ENCODE measurements at regions not wholly inside any gene's neighbourhood (a gene's known extent, or its start where the extent isn't known, plus 50 kb on each side); places are given as distances from the start of the nearest gene placed in this dataset.

DNA sequence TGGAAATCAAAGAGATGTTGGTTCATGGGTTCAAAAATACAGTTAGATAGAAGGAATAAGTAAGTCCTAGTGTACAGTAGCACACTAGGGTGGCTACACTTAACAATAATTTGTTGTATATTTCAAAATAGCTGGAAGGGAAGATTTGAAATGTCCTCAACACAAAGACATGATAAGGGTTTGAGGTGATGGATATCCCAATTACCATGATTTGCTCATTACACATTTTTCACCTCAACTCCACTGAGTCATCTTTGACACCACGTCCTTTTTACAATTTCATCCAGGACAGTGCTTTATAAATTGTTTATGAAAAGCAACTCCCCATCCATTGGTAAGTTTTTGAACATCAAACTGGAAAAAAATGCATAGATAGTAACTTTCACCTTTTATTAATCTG is 208.3 kb downstream of the ZC3H11B start:
- Mint-ChIP-seq H3K36me3 (ENCODE audit: low read depth) (no peaks in the 10 kb centered on the region), H3K27me3 (ENCODE audit: low read depth) (peaks cover 13% of the 10 kb centered on the region), H3K9me3 (no peaks in the 10 kb centered on the region), H3K27ac (no peak overlapping the region), H3K4me3 (no peak overlapping the region), H3K4me1 (ENCODE audit: low read depth) (no peaks in the 10 kb centered on the region)
- no peak for DNase-seq (ENCODE audit: low spot score)

DNA sequence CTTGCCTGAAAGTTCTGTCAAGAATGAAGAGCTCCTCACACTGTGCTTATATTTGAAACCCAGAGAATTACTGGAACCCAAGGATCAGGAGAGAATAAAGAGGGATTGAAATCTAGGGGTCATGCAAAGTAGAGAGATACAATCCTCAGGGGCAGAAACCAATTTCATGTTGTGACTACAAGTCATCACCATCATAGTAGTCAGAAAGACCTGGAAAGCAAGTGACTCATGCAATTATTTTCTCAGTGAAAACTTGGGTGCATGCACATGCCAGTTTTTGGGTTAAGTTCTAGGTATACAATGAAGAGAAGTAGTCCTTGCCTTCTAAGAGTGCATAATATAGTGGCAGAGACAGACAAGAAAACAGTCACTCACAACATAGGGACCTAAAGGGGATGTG is 210.0 kb downstream of the ZC3H11B start:
- Mint-ChIP-seq H3K4me1 (ENCODE audit: low read depth) (no peaks in the 10 kb centered on the region), H3K36me3 (ENCODE audit: low read depth) (no peaks in the 10 kb centered on the region), H3K27me3 (ENCODE audit: low read depth) (peaks cover 11% of the 10 kb centered on the region), H3K9me3 (peaks cover 2% of the 10 kb centered on the region), H3K4me3 (no peak overlapping the region), H3K27ac (no peak overlapping the region)
- DNase-seq (ENCODE audit: low spot score) = no peak

DNA sequence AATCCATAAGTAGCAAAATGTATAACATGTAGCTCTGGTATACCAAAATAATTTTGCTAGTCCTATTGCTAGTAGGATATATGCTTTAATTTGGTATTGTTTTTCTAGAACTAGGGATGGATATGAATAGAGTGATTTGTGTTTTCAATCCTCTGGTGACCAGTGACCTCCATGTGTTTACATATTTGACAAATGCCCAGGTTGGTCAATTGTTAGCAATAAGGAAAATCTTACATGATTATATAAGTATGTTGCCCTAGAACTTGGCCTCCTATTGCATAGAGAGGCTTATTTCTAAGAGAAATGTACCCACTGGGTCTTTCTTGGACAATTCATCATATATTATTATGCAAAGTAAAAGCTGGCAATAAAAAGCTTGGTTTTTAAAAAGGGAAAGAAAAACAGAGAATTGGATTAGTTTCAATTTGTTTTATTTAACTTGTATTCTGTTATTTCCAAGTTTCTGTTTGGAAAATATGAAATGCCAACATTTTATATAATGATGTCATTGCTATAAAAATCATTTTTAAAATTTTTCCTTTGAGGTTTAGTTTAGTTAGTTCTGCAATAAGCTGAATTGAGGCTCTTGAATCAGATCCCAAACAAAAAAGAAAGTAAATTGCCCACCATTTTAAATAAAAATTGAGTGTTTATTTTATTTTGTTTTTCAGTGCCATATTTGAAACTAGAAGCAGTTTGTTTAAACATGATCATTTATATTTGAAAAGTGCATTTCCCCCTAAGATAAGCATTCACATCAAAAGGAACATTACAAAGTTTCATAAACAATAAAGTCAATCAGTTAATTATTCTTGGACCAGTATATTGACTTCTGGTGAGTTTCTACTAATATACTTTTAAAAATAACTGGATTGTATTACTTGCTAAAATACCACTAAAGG is 210.9 kb downstream of the ZC3H11B start:
- H3K36me3 Mint-ChIP-seq (ENCODE audit: low read depth) = no peaks in the 10 kb centered on the region
- peaks cover 12% of the 10 kb centered on the region for H3K9me3 Mint-ChIP-seq
- no peaks in the 10 kb centered on the region for H3K4me1 Mint-ChIP-seq (ENCODE audit: low read depth)
- no peak overlapping the region for H3K27ac Mint-ChIP-seq
- no peak for DNase-seq (ENCODE audit: low spot score)
- H3K4me3 Mint-ChIP-seq = no peak overlapping the region
- peaks cover 11% of the 10 kb centered on the region for H3K27me3 Mint-ChIP-seq (ENCODE audit: low read depth)

DNA sequence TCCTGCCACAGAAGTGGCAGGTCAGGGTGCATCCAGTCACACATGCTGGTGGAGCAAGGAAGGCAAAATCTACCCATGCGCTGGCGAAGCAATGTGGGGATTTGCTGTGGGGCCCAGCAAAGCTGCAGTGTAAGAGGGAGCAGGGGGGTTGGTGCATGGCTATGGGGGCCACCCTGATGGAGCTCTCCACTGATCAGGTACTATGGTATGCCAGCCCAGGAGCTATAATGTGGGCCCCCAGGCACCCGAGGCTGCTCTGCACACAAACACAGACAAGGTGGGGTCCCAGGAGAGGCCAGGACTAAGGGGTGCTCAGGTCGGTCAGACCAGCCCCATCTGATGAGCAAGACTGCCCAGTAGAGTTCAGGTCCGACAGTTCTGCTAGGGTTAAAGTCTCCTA is 213.5 kb downstream of the ZC3H11B start:
- peaks cover 22% of the 10 kb centered on the region for H3K9me3 Mint-ChIP-seq
- no peak overlapping the region for H3K4me3 Mint-ChIP-seq
- no peaks in the 10 kb centered on the region for H3K4me1 Mint-ChIP-seq (ENCODE audit: low read depth)
- H3K36me3 Mint-ChIP-seq (ENCODE audit: low read depth) = no peaks in the 10 kb centered on the region
- H3K27me3 Mint-ChIP-seq (ENCODE audit: low read depth) = peaks cover 10% of the 10 kb centered on the region
- H3K27ac Mint-ChIP-seq = no peak overlapping the region
- DNase-seq (ENCODE audit: low spot score) = no peak

DNA sequence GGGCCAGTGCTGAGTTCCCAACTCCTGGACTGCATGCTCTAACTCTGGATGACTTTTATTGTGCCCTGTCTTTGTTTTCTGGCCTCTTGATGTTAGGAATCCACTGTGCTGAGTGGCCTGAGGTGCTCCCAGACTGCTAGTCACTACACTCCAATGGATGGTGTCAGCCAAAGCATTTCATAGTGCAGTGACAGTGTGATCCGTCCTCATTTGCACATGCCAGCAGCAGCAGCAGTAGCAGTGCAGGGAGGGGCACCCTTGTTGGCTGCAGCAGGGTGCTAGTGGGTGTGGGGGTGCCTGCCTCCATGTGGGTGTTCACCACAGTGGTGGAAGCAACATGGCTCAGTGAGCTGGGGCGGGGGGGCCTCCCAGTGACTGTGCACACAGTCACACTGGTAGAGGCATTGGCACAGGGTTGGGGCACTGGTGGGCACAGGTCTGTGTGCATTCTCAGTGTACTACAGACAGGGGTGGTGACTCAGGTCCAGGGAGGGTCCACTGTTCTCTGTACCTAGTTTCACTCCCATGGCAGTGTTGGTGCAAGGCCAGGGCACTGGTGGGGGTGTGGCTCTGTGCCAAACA is 214.0 kb downstream of the ZC3H11B start:
- Mint-ChIP-seq H3K4me1 (ENCODE audit: low read depth) (no peaks in the 10 kb centered on the region), H3K4me3 (no peak overlapping the region), H3K27ac (no peak overlapping the region), H3K36me3 (ENCODE audit: low read depth) (no peaks in the 10 kb centered on the region), H3K9me3 (peaks cover 22% of the 10 kb centered on the region), H3K27me3 (ENCODE audit: low read depth) (peaks cover 12% of the 10 kb centered on the region)
- DNase-seq (ENCODE audit: low spot score) = no peak

DNA sequence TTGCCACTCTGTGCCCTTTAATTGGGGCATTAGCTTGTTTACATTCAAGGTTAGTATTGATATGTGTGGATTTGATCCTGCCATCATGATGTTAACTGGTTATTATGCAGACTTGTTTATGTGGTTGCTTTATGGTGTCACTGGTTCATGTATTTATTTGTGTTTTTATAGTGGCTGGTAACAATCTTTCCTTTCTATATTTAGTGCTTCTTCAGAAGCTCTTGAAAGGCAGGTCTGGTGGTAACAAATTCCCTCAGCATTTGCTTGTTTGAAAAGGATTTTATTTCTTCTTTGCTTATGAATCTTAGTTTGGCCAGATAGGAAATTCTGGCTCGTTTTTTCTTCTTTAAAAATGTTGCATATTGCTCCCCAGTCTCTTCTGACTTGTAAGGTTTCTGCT is 215.4 kb downstream of the ZC3H11B start:
- Mint-ChIP-seq H3K27me3 (ENCODE audit: low read depth) (peaks cover 4% of the 10 kb centered on the region), H3K4me1 (ENCODE audit: low read depth) (no peaks in the 10 kb centered on the region), H3K4me3 (no peak overlapping the region), H3K27ac (no peak overlapping the region), H3K9me3 (peaks cover 22% of the 10 kb centered on the region), H3K36me3 (ENCODE audit: low read depth) (no peaks in the 10 kb centered on the region)
- no peak for DNase-seq (ENCODE audit: low spot score)

DNA sequence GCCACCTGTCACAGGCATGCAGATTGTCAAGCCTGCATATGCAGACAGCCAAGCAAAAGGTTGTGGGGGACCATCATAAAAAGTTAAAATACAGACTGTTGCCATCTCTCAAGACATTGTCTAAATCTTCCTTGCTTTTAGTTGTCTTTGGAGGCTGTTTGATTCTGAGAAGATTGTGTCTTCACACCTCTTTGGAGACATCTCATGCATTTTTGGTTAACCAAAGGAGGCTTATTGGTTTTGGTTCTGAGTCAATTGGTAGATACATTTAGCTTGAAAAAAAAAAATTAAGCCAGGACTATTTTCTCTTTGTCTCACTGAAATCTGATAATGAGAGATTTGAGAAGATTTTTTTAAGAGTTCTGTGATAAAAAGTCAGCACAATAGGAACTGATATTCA is 217.6 kb downstream of the LYPLAL1 start:
- H3K4me1 Mint-ChIP-seq (ENCODE audit: low read depth) = peaks cover 2% of the 10 kb centered on the region
- peaks cover 3% of the 10 kb centered on the region for H3K9me3 Mint-ChIP-seq
- DNase-seq (ENCODE audit: low spot score) = no peak
- peaks cover 27% of the 10 kb centered on the region for H3K27me3 Mint-ChIP-seq (ENCODE audit: low read depth)
- no peaks in the 10 kb centered on the region for H3K36me3 Mint-ChIP-seq (ENCODE audit: low read depth)
- no peak overlapping the region for H3K27ac Mint-ChIP-seq
- H3K4me3 Mint-ChIP-seq = no peak overlapping the region

DNA sequence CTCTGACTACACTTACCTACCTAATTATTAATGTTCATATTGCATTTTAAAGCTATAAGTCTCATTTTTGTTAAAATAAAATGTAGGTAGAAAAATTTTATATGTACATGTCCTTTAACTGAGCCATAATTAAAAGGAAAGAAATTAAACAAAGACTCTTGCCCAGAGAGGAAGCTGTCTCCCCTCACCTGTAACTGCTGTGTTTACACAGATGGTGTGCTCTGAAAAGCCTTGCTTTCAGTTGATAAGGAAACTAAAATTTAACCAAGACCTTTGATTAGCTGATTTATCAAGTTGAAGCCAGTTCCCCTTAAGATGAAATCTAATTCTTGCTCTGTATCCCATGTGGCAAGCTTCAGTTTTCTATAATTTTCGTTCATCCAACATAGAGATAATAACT is 213.5 kb downstream of the LYPLAL1 start:
- no peaks in the 10 kb centered on the region for H3K9me3 Mint-ChIP-seq
- H3K4me1 Mint-ChIP-seq (ENCODE audit: low read depth) = peaks cover 2% of the 10 kb centered on the region
- H3K27ac Mint-ChIP-seq = no peak overlapping the region
- no peaks in the 10 kb centered on the region for H3K36me3 Mint-ChIP-seq (ENCODE audit: low read depth)
- H3K4me3 Mint-ChIP-seq = no peak overlapping the region
- no peak for DNase-seq (ENCODE audit: low spot score)
- H3K27me3 Mint-ChIP-seq (ENCODE audit: low read depth) = peaks cover 24% of the 10 kb centered on the region

DNA sequence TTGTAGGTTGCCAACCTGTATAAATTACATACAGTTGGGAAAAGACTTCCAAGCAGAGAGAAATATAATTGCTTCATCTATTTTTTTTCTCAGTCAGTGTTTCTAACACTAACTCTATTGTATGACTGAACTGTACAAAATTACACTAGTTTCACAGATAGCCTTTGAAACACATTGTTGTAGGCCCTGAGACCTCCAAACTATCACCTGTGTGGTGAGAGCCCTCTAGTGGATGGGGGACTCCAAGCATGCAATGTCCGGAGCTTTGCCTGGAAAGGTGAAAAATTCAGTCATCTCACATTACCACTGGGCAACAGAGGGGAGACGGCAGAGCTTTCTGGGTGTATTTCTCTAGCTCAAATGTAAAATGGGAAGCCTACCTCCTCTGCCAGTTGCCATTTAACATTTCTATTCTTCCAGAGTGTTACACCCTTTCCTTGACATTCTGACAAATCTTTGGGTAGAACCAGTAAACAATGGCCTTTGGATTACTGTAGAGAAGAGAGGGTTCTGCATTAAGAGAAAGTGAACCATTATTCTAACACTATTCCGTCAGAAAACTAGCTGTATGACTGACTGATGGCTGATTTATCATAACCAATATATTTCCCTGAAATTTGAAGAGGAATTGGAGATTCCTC is 212.2 kb downstream of the LYPLAL1 start:
- DNase-seq (ENCODE audit: low spot score) = no peak
- Mint-ChIP-seq H3K27me3 (ENCODE audit: low read depth) (peaks cover 24% of the 10 kb centered on the region), H3K4me3 (no peak overlapping the region), H3K9me3 (no peaks in the 10 kb centered on the region), H3K27ac (no peak overlapping the region), H3K36me3 (ENCODE audit: low read depth) (no peaks in the 10 kb centered on the region), H3K4me1 (ENCODE audit: low read depth) (no peaks in the 10 kb centered on the region)

DNA sequence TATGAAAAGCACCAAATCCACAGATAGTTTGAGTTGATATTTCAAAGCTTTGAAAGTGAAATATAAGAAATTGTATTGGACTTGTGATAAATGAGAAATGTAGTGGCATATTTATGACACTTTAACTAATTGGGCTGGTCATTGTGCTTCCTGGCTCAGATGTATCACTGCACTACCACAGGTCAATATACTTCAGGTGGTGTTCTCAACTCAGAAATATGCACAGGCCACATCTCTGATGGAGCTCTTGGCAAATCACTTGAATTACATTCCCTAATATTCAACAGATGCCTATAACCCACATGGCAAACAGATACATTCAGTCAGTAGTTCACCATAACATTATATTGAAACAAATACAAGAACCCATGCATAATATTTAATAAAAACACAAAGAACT is 209.6 kb downstream of the LYPLAL1 start:
- no peaks in the 10 kb centered on the region for H3K9me3 Mint-ChIP-seq
- no peak overlapping the region for H3K4me3 Mint-ChIP-seq
- peaks cover 10% of the 10 kb centered on the region for H3K27me3 Mint-ChIP-seq (ENCODE audit: low read depth)
- no peaks in the 10 kb centered on the region for H3K36me3 Mint-ChIP-seq (ENCODE audit: low read depth)
- DNase-seq (ENCODE audit: low spot score) = no peak
- no peaks in the 10 kb centered on the region for H3K4me1 Mint-ChIP-seq (ENCODE audit: low read depth)
- no peak overlapping the region for H3K27ac Mint-ChIP-seq

DNA sequence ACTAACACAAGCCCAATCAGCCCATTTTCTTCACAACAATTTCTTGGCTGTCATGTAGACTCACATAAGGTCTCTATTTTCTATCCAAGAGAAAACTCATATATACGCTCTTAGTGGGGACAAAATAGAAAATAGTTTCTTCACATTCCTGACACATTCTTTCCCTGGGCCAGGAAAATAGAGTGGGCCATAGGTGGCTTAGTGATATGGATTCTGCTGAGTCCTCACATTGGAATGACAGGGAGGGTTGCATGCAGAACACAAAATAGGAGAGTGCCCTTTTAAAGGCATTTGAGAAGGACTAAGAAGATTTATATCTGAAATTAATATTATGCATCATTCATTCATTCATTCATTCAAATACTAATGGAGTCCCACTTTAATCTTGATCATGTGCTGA is 207.7 kb downstream of the LYPLAL1 start:
- no peak for DNase-seq (ENCODE audit: low spot score)

DNA sequence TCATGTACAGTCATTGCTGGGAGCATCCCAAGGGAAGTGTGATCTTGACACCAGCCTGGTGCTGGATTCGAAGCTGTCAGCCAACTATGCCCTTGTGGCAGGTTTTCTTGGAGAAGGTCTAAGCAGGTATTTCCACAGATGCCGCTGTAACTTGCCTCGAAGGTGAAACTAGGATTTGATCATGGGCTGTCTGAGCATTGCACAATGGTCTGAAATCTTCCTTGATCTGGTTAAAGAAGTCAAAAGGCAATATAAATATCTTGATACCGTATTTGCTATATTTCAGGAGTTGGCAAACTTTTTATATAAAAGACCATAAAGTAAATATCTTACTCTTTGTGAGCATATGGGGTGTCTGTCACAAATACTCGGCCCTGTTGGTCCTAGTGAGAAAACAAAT is 206.8 kb downstream of the LYPLAL1 start:
- no peak for DNase-seq (ENCODE audit: low spot score)
- Mint-ChIP-seq H3K9me3 (no peaks in the 10 kb centered on the region), H3K27ac (no peak overlapping the region), H3K27me3 (ENCODE audit: low read depth) (no peaks in the 10 kb centered on the region), H3K4me3 (no peak overlapping the region), H3K36me3 (ENCODE audit: low read depth) (no peaks in the 10 kb centered on the region), H3K4me1 (ENCODE audit: low read depth) (no peaks in the 10 kb centered on the region)

More for the DNA sequence above, 207.7 kb downstream of the LYPLAL1 start:
- Mint-ChIP-seq H3K27ac (no peak overlapping the region), H3K9me3 (no peaks in the 10 kb centered on the region), H3K4me1 (ENCODE audit: low read depth) (no peaks in the 10 kb centered on the region), H3K4me3 (no peak overlapping the region), H3K27me3 (ENCODE audit: low read depth) (no peaks in the 10 kb centered on the region), H3K36me3 (ENCODE audit: low read depth) (no peaks in the 10 kb centered on the region)

DNA sequence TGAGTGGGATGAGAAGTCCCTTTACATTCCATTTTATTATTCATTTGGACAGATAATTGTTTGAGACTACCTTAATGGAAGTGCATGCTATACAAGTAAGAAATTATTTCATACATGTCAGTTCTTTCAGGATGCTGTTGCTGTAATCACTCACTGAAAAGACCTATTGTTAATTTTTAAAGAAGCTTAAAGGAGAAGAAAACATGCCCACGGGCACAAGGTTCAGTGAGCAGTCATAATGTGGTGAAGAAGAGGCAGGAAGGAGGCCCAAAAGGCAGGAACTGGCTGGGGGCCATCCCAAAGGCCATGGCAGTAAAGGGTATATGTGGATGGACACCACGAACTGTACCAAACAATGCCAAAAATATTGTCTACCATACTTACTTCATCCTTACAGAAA is 206.0 kb downstream of the LYPLAL1 start:
- H3K9me3 Mint-ChIP-seq = no peaks in the 10 kb centered on the region
- H3K36me3 Mint-ChIP-seq (ENCODE audit: low read depth) = no peaks in the 10 kb centered on the region
- no peak for DNase-seq (ENCODE audit: low spot score)
- no peaks in the 10 kb centered on the region for H3K27me3 Mint-ChIP-seq (ENCODE audit: low read depth)
- no peak overlapping the region for H3K27ac Mint-ChIP-seq
- H3K4me1 Mint-ChIP-seq (ENCODE audit: low read depth) = no peaks in the 10 kb centered on the region
- no peak overlapping the region for H3K4me3 Mint-ChIP-seq

DNA sequence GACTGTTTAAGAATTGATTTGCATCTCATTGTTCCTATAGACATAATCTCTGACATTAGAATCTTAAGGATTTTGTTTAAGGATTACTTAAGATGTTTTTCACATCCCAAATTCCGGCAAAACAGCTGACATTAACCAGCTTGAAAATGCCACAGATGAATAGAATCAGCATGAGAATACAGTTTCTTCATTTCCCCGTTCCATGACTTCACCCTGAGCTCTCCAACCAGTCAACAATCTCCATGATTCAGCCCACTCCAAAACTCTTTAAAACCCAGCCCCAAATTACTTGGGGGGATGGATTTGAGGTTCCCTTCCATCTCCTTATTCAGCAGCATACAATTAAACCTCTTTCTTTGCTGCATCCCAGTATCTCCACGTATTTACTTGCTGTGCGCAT is 201.0 kb downstream of the LYPLAL1 start:
- no peaks in the 10 kb centered on the region for H3K27me3 Mint-ChIP-seq (ENCODE audit: low read depth)
- no peaks in the 10 kb centered on the region for H3K9me3 Mint-ChIP-seq

More for the DNA sequence above, 201.0 kb downstream of the LYPLAL1 start:
- H3K36me3 Mint-ChIP-seq (ENCODE audit: low read depth) = no peaks in the 10 kb centered on the region
- no peak for DNase-seq (ENCODE audit: low spot score)
- H3K4me3 Mint-ChIP-seq = no peak overlapping the region
- no peak overlapping the region for H3K27ac Mint-ChIP-seq
- H3K4me1 Mint-ChIP-seq (ENCODE audit: low read depth) = no peaks in the 10 kb centered on the region

Measured in T-helper 2 cell treated with Interferon-gamma antibody and Interleukin-4, amounts not matched to agents 5 μg/mL and 100 μg/mL, for 36 hours (primary cell).